C4-2B (cell line): ENCODE measurements at regions not wholly inside any gene's neighbourhood (a gene's known extent, or its start where the extent isn't known, plus 50 kb on each side); places are given as distances from the start of the nearest gene placed in this dataset.

Source experiments
- ZFX ChIP-seq: fragments of 450-650 bp; IDR thresholded peaks from 2 replicates; pipeline ENCODE4 v1.6.1; 2017
- TF ChIP-seq, protein P1 (sequence below): fragments of 450-650 bp; conservative IDR thresholded peaks from 2 replicates; pipeline ENCODE4 v1.5.1; 2017; ENCODE audit warnings: mild to moderate bottlenecking

DNA sequence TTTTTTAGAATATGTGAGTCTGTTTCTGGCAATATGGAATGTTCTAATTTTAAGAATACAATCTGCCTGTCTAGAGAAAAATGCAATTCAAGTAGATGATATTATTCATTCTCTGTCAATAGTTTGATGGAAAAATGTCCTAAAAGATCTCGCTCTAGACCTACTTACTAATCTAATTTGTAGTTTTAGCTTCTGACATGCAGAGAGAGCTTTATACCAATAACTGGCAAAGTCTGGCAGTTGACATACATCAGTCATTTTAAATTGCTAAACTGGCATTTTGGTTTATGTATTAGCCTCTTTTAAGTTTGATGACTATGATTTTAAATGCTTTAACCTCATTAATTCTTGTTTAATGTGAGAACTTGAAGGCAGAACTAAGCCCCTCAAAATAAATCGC lies 355.0 kb upstream of the CDH10 start:
- TF ChIP-seq, protein P1, sequence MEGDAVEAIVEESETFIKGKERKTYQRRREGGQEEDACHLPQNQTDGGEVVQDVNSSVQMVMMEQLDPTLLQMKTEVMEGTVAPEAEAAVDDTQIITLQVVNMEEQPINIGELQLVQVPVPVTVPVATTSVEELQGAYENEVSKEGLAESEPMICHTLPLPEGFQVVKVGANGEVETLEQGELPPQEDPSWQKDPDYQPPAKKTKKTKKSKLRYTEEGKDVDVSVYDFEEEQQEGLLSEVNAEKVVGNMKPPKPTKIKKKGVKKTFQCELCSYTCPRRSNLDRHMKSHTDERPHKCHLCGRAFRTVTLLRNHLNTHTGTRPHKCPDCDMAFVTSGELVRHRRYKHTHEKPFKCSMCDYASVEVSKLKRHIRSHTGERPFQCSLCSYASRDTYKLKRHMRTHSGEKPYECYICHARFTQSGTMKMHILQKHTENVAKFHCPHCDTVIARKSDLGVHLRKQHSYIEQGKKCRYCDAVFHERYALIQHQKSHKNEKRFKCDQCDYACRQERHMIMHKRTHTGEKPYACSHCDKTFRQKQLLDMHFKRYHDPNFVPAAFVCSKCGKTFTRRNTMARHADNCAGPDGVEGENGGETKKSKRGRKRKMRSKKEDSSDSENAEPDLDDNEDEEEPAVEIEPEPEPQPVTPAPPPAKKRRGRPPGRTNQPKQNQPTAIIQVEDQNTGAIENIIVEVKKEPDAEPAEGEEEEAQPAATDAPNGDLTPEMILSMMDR = no peak
- no peak for TF ChIP-seq ZFX
